Transverse colon (tissue), 4 donors: ENCODE measurements at regions not wholly inside any gene's neighbourhood (a gene's known extent, or its start where the extent isn't known, plus 50 kb on each side); places are given as distances from the start of the nearest gene placed in this dataset.
"Not testable (repeated sequence)": the region's sequence is repeated elsewhere in the genome, so short reads cannot be mapped to it uniquely, and the experiment has no call there.

Source experiments
- EP300 ChIP-seq: sonication (generic); formaldehyde crosslinking; IDR thresholded peaks from one replicate; pipeline ENCODE4 v1.6.1; 2017; ENCODE audit warnings: antibody characterized with exemption, low read depth
- POLR2A ChIP-seq: fragments of 450-650 bp; IDR thresholded peaks from one replicate; pipeline ENCODE4 v1.6.1; 2016; ENCODE audit warnings: antibody characterized with exemption, mild to moderate bottlenecking, moderate library complexity
- POLR2AphosphoS5 ChIP-seq, 3 donors: sonication (generic); formaldehyde crosslinking; IDR thresholded peaks; one replicate each; pipeline ENCODE4 v1.6.1; 2016; ENCODE audit warnings: antibody characterized with exemption in 3 of 3
- TF ChIP-seq, protein P1 (sequence below), 5 experiments: fragments of 200-600 bp in 3 of 5; fragments of 450-650 bp in 2 of 5; sonication (generic) in 3 of 5; IDR thresholded peaks; 1 replicate in 2 of 5; 2 replicates in 3 of 5; pipeline ENCODE4 v1.5.1; 2016 to 2017; ENCODE audit warnings: antibody characterized with exemption in 5 of 5, inconsistent platforms in 3 of 5, mild to moderate bottlenecking in 2 of 5, moderate library complexity in 1 of 5

DNA sequence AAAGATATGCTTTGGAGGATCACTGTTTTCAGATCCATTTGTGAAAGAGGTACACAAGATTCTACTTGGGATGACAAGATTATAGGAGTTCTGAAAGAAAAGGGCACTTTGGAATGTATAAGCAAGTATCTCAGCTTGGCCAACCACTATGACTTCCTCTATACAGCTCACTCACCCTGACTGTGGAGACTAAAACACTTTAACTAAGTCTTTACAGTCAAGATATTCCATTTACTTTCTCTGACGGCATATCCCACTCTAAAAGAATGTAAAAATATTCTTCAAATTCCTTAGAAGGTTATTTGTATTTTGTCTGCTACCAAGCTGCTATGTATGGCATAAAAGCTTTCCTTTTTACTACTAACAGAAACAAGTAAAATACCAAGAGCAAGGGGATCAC lies 58.5 kb upstream of the KCTD7 start:
- TF ChIP-seq EP300; POLR2A; POLR2AphosphoS5 (IDR thresholded peaks at IDR 0.05): not testable (repeated sequence)
- TF ChIP-seq, protein P1, sequence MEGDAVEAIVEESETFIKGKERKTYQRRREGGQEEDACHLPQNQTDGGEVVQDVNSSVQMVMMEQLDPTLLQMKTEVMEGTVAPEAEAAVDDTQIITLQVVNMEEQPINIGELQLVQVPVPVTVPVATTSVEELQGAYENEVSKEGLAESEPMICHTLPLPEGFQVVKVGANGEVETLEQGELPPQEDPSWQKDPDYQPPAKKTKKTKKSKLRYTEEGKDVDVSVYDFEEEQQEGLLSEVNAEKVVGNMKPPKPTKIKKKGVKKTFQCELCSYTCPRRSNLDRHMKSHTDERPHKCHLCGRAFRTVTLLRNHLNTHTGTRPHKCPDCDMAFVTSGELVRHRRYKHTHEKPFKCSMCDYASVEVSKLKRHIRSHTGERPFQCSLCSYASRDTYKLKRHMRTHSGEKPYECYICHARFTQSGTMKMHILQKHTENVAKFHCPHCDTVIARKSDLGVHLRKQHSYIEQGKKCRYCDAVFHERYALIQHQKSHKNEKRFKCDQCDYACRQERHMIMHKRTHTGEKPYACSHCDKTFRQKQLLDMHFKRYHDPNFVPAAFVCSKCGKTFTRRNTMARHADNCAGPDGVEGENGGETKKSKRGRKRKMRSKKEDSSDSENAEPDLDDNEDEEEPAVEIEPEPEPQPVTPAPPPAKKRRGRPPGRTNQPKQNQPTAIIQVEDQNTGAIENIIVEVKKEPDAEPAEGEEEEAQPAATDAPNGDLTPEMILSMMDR (IDR thresholded peaks at IDR 0.05), result not testable (repeated sequence)
